SH-SY5Y (cell line): ENCODE measurements at regions not wholly inside any gene's neighbourhood (a gene's known extent, or its start where the extent isn't known, plus 50 kb on each side); places are given as distances from the start of the nearest gene placed in this dataset.

Source experiments
- GATA2 ChIP-seq: IDR thresholded peaks from 2 replicates; pipeline ENCODE4 v1.6.1; 2011; ENCODE audit warnings: mild to moderate bottlenecking, low read depth, low read length
- GATA3 ChIP-seq: IDR thresholded peaks from 2 replicates; pipeline ENCODE4 v1.6.1; 2011; ENCODE audit warnings: low read depth, mild to moderate bottlenecking, low read length, moderate library complexity

DNA sequence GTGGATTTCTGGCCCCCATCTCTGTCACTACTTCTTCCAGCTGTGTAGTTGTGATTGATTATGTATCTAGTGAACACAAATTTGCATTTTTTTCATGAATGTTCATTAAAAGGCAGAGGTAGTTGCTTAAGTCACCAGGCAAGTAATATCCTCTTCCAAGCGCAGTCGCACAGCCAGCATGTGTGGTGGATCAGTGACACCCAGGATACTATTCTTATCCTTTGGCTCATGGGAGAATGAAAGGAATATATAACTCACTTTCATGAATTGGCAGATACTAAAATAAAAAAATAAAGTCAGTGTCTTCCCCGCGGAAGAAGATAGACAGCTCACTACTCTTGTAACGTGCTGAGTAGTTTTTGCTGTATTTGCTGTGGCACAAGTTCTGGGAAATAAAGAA lies 387.8 kb downstream of the CDH7 start:
- TF ChIP-seq GATA2 (no peak), GATA3 (no peak)

DNA sequence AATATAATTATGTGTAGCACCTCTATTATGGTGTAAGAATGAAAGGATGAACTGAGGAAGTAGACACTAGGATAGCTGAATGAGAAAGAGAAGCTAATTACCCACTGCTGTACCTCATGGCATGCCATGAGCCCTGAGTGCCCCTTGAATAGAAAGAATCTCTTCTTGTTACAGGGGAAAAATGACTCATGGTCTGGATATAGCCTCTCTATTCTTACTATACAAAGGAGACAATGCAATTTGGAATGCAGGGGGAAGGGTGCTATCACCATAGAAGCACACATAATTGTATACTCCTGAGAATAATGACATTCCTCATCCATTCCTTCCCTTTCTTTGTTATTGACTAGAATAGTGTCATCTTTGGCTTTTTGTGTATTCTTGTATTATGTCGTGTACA lies 385.2 kb downstream of the CDH7 start:
- no peak for TF ChIP-seq GATA2

DNA sequence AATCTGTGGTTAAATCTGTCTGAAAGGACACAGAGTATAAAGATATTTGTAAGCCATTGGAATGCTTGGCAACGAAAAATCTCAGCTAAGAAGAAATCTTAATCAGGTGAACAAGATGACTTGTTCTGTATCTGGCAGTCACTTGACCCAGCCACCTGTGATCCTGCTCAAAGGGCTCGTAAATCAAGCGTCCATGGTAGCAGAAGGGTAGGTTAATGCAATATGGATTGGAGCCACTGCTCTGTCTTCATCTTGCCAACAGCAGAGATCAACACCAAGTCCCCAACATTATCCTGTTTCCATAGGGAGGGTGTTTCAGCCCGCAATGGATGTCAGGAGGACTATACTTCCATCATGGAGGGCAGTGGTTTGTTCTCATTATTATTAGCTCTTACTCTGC lies 378.4 kb downstream of the CDH7 start:
- TF ChIP-seq GATA2, result no peak
- TF ChIP-seq GATA3, result no peak

DNA sequence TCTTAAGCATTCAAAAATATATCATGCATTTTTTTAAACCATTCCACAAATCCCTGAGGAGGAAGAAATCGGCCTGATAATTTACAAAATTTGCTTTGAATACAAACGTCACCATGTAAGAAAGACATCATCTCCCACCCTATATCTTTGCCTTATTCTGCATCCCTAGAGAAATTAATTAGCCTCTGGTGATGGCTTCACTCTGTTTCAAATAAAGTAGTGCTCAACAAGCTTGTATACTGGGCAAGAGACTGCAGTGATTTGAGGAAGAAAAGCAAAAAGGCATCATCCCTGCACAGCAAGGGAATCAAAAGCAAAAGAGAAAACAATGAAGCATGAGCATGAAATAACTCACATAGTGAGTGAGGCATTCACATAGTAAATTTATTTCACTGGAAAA lies 375.5 kb downstream of the CDH7 start:
- no peak for TF ChIP-seq GATA3
- TF ChIP-seq GATA2, result no peak

DNA sequence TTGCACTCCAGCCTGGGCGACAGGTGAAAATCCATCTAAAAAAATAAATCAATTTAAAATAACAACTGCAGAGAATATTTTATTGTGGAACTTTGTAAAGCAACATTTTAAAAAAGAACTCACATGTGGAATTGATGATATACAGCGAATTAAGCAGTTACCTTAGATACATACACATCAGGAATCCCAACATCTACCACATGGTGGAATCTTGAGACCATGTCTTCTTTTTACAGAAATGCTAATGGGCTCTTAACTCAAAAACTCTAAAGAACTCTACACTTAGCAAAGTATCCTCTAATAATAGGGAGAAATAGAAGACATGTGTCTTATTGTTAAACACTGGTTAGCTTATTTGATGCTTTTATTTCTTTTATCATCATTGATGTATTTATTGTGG lies 373.6 kb downstream of the CDH7 start:
- TF ChIP-seq GATA2 (no peak), GATA3 (no peak)

DNA sequence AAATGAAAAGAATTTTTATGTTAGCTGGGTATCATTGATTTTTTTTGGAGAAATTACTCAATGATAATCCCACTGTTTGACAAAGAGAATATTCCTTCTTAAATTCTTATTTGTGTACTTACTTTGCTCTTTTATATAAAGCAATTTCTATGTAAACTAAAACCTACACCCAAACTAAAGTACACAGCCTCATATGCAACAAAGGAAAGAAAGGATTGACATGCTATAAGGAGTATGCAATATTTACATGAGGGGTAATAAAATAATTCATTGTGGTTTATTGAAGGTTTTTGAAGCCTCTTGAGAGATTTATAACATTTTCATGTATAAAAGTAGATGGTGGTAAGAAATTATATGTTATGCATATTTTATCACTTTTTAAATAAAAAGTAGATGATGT lies 368.5 kb downstream of the CDH7 start:
- TF ChIP-seq GATA2 (no peak), GATA3 (no peak)

DNA sequence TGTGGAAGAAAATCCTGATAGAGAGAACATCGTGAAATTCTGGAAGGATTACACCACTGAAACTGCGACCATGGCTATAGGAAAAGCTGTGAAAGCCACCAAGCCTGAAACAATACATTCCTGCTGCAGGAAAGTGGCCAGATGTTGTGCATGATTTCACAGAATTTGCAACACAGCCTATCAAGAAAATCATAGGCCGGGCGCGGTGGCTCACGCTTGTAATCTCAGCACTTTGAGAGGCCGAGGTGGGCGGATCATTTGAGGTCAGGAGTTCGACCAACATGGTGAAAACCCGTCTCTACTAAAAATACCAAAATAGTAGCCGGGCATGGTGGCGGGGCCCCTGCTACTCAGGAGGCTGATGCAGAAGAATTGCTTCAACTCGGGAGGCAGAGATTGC lies 360.2 kb downstream of the CDH7 start:
- TF ChIP-seq GATA3, result no peak
- TF ChIP-seq GATA2, result no peak

DNA sequence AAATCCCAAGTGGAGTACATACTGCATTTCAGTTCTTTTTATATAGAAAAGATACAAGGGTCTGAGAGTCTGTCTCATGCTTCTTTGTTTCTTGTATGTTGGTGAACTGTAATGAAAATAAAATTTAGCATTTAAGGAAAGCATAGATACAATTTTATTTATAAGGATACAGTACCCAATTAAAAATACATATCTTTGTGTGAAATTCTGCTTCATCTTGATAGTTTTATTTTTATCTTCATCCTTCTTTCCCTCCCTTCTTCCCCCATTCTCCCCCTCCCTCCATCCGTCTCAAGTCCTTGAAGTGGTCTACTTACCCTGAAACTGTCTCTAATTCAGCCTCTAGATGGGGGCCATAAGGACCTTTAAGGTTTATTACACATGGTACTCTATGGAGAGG lies 359.8 kb downstream of the CDH7 start:
- TF ChIP-seq GATA3 (no peak), GATA2 (no peak)

DNA sequence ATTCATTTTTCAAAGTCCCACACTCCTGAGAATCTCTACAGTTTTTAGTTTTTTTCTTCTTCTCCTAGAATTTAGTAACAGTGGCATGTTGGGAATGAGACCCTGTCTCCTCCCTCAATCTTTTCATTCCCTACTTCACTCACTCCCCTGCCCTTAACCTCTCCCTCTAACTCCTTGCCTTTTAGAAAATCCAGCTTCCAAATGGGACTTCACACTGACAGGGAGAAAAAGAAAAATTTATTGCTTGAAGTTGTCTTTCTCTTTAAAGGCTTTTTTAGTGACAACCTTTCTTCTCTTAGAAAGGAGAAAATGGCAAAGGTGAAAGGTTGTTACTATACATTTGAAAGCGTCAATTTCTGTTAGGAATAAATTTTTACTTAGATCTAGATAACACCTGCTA lies 359.2 kb downstream of the CDH7 start:
- TF ChIP-seq GATA3 (no peak), GATA2 (no peak)

DNA sequence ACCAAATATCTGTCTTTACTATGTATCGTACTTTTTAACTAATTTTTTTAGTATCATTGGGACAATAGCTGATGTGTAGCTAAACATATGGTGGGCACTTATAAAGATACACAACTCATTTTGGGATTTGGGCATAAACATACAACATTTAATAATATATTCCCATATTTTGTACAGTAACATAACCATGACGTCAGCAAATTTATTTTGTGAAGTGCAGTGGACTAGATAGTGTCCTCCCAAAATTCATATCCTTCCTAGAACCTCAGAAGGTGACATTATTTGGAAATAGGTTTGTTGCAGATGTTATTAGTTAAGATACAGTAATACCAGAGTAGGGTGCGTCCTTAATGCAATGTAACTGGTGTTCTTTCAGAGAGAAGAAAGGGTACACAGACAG lies 356.7 kb downstream of the CDH7 start:
- no peak for TF ChIP-seq GATA2
- TF ChIP-seq GATA3, result no peak

DNA sequence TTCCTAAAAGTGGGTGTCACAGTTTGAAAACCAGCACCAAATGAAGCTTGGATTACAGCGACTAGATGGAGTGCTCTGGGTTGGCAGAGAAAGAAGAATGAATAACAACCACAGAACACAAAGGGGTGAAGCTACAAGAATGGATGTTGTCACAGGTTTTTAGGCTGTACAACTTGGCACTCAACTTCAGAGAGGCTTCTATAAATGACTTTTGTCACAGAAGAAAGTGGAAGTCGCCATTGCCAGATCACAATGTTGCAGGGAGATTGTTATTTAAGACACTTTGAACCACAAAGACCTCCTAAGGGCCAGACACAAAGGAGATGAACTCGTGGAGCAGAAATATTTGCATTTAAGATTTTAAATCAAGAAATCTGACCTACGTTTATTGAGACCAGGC lies 354.2 kb downstream of the CDH7 start:
- no peak for TF ChIP-seq GATA2

DNA sequence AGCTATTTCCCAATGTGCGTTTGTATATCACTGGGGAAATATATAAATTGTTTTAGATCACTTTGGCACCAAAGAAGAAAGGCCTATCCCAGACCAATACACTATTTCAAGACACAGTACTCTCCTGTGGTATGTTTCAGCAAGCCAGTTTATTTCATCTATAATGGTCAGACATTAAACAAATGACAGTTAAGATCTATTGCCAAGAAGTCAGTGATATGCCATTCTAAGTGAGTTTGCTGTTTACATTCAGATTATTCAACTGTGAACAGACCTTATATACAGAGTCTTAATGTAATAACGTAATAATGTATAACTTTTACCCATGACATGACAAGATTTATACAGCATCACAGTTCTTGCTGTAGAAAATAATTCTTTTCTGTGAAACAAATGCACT lies 352.7 kb downstream of the CDH7 start:
- TF ChIP-seq GATA3 (no peak), GATA2 (no peak)

DNA sequence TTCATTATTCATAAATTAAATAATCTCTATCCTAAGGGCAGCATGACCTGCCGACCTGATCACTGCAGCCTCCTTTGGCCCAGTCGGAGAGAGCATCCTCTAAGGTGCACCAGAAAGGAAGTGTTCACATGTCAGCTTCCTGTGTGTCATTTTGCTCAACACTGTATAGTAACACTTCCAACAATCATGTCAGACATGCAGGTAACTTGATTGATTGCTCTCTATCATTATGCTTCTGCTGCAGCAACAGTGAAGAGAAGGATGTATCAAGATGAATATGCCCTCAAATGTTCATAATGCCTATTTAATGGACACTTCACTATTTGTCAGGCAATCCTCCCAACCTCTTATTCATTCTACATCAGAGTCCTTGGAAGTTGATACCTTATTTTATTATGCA lies 332.3 kb downstream of the CDH7 start:
- TF ChIP-seq GATA3 (no peak), GATA2 (no peak)

DNA sequence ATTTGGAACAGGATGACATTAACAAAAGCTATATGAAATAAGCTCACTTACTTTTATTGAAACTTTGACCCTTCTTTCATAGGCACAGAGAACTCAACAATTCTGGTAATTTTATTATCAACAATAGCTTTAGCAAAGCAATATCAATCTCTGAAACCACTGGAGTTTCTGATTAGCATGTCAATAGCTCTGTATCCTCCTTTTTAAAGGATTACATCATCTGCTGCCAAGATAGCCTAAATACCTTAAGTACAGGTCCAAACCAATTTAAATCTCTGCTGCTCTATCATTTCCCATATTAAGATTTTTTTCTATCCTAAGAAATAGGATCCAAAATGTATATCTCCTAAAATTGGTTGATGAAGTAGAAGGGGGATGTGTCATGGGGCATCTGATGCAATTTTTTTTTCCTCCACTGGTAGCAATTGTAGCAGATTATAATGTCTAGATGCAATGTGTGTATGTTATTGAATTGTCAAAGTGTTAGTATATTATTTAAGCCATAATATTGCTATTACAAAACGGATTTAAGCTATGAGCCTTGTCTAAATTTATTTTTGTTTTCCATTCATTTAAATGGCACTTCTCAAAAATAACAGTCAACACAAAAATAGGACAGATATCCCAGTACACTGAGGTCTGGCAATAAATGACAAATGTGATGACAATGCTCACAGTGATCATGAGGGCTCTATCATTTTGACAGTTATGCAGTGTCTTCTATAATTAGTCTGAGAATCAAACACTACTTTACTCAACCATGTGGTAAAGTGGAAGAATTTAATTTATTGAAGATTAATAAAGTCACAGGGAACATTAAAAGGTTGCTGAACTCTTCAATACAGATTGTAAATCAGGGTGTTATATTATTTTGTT lies 328.4 kb downstream of the CDH7 start:
- no peak for TF ChIP-seq GATA3
- no peak for TF ChIP-seq GATA2

DNA sequence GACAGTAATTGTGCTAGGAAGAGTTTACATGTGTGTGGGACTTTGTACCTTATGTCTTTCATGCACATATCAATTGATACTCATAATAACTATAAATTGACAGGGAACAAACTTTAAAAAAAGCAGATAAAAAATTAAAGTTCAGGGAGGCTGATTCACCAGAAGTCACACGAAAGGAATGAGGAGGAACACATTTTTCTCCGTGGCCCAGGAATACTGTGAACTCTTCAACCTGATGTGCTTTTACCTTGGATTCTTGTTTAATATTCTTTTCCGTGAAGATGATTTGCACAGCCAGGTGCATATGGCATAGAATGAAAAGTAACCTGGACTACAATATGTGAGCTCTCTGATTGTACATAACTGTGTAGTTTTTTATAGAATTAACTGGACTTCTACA lies 326.3 kb downstream of the CDH7 start:
- no peak for TF ChIP-seq GATA2
- no peak for TF ChIP-seq GATA3

DNA sequence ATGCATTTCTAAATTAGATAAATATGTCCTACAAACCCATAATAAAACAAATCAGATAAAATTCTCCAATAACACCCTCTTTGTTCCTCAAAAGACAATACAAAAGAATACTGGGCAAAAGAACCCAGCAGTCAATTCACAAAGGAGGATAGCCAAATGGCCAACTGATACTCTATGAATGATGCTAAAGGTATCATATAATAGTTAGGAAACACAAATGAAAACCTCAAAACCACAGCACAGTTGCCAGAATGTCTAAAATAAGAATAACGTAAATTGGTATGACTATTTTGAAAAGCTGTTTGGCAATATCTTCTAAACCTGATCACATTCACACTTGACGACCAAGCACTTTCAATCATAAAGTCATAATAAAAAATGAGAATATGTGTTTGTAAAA lies 315.4 kb downstream of the CDH7 start:
- TF ChIP-seq GATA2 (no peak), GATA3 (no peak)
